ENCODE measurements at regions not wholly inside any gene's neighbourhood (a gene's known extent, or its start where the extent isn't known, plus 50 kb on each side); places are given as distances from the start of the nearest gene placed in this dataset.

GRCh38 chr2:150160058-150160457, 327.4 kb downstream of the RND3 start:
- no peaks in the 10 kb centered on the region for H3K27me3 Mint-ChIP-seq (ENCODE audit: low read depth in 3 of 3)
- no peak overlapping the region for H3K4me3 Mint-ChIP-seq
- peaks cover 2 to 29% (median 11%) of the 10 kb centered on the region in 6 donors for H3K9me3 Mint-ChIP-seq
- DNase-seq = no peak
- H3K27ac Mint-ChIP-seq = no peak overlapping the region
- no peaks in the 10 kb centered on the region for H3K4me1 Mint-ChIP-seq
- no peaks in the 10 kb centered on the region for H3K36me3 Mint-ChIP-seq

- Mint-ChIP-seq H3K27ac (no peak overlapping the region), H3K9me3 (peaks cover 2 to 25% (median 11%) of the 10 kb centered on the region in 6 donors), H3K36me3 (no peaks in the 10 kb centered on the region), H3K4me3 (no peak overlapping the region), H3K27me3 (ENCODE audit: low read depth in 3 of 3) (no peaks in the 10 kb centered on the region), H3K4me1 (no peaks in the 10 kb centered on the region)
- no peak for DNase-seq
Observed at GRCh38 chr2:150159300-150159699, 328.2 kb downstream of the RND3 start.

- Mint-ChIP-seq H3K4me3 (no peak overlapping the region), H3K27me3 (ENCODE audit: low read depth in 3 of 3) (no peaks in the 10 kb centered on the region), H3K36me3 (no peaks in the 10 kb centered on the region), H3K4me1 (no peaks in the 10 kb centered on the region), H3K9me3 (peaks cover 0 to 17% (median 5%) of the 10 kb centered on the region in 6 donors), H3K27ac (no peak overlapping the region)
- no peak for DNase-seq
Observed at GRCh38 chr2:150156876-150157275, 330.6 kb downstream of the RND3 start.

- Mint-ChIP-seq H3K4me1 (no peaks in the 10 kb centered on the region), H3K27me3 (ENCODE audit: low read depth in 3 of 3) (no peaks in the 10 kb centered on the region), H3K4me3 (no peak overlapping the region), H3K9me3 (peaks cover 0 to 14% (median 5%) of the 10 kb centered on the region in 6 donors), H3K36me3 (no peaks in the 10 kb centered on the region), H3K27ac (no peak overlapping the region)
- no peak for DNase-seq
Observed at GRCh38 chr2:150156415-150156814, 331.1 kb downstream of the RND3 start.

GRCh38 chr2:150154308-150154797, 333.1 kb downstream of the RND3 start:
- DNase-seq = no peak
- peaks cover 0 to 15% (median 2%) of the 10 kb centered on the region in 6 donors for H3K9me3 Mint-ChIP-seq
- H3K4me3 Mint-ChIP-seq = no peak overlapping the region

GRCh38 chr2:150153646-150154307, 333.7 kb downstream of the RND3 start:
- peaks cover 0 to 18% (median 5%) of the 10 kb centered on the region in 6 donors for H3K9me3 Mint-ChIP-seq
- DNase-seq = no peak
- no peaks in the 10 kb centered on the region for H3K4me1 Mint-ChIP-seq
- H3K4me3 Mint-ChIP-seq = no peak overlapping the region
- no peaks in the 10 kb centered on the region for H3K36me3 Mint-ChIP-seq
- no peaks in the 10 kb centered on the region for H3K27me3 Mint-ChIP-seq (ENCODE audit: low read depth in 3 of 3)
- H3K27ac Mint-ChIP-seq = no peak overlapping the region

More at GRCh38 chr2:150154308-150154797, 333.1 kb downstream of the RND3 start:
- H3K27ac Mint-ChIP-seq = no peak overlapping the region
- H3K36me3 Mint-ChIP-seq = no peaks in the 10 kb centered on the region
- H3K27me3 Mint-ChIP-seq (ENCODE audit: low read depth in 3 of 3) = no peaks in the 10 kb centered on the region
- no peaks in the 10 kb centered on the region for H3K4me1 Mint-ChIP-seq

- H3K27me3 Mint-ChIP-seq (ENCODE audit: low read depth in 3 of 3) = no peaks in the 10 kb centered on the region
- H3K4me3 Mint-ChIP-seq = no peak overlapping the region
- DNase-seq = no peak
- no peaks in the 10 kb centered on the region for H3K4me1 Mint-ChIP-seq
- H3K9me3 Mint-ChIP-seq = peaks cover 0 to 31% (median 11%) of the 10 kb centered on the region in 6 donors
- no peaks in the 10 kb centered on the region for H3K36me3 Mint-ChIP-seq
- H3K27ac Mint-ChIP-seq = no peak overlapping the region
Observed at GRCh38 chr2:150152230-150152629, 335.2 kb downstream of the RND3 start.

- H3K4me1 Mint-ChIP-seq = no peaks in the 10 kb centered on the region
- H3K27me3 Mint-ChIP-seq (ENCODE audit: low read depth in 3 of 3) = no peaks in the 10 kb centered on the region
- H3K27ac Mint-ChIP-seq = no peak overlapping the region
- no peaks in the 10 kb centered on the region for H3K36me3 Mint-ChIP-seq
- DNase-seq = no peak
- no peak overlapping the region for H3K4me3 Mint-ChIP-seq
- H3K9me3 Mint-ChIP-seq = peaks cover 0 to 40% (median 22%) of the 10 kb centered on the region in 6 donors
Observed at GRCh38 chr2:150150144-150150543, 337.3 kb downstream of the RND3 start.

- H3K36me3 Mint-ChIP-seq = no peaks in the 10 kb centered on the region
- H3K4me3 Mint-ChIP-seq = no peak overlapping the region
- H3K4me1 Mint-ChIP-seq = no peaks in the 10 kb centered on the region
- DNase-seq = no peak
- H3K27me3 Mint-ChIP-seq (ENCODE audit: low read depth in 3 of 3) = no peaks in the 10 kb centered on the region
- no peak overlapping the region for H3K27ac Mint-ChIP-seq
- peaks cover 0 to 48% (median 22%) of the 10 kb centered on the region in 6 donors for H3K9me3 Mint-ChIP-seq
Observed at GRCh38 chr2:150147889-150148683, 339.4 kb downstream of the RND3 start.

- H3K9me3 Mint-ChIP-seq = peaks cover 0 to 48% (median 23%) of the 10 kb centered on the region in 6 donors
- H3K36me3 Mint-ChIP-seq = no peaks in the 10 kb centered on the region
- no peaks in the 10 kb centered on the region for H3K4me1 Mint-ChIP-seq
- no peaks in the 10 kb centered on the region for H3K27me3 Mint-ChIP-seq (ENCODE audit: low read depth in 3 of 3)
- no peak overlapping the region for H3K27ac Mint-ChIP-seq
- H3K4me3 Mint-ChIP-seq = no peak overlapping the region
- no peak for DNase-seq
Observed at GRCh38 chr2:150146879-150147278, 340.6 kb downstream of the RND3 start.

GRCh38 chr2:150145299-150145692, 342.2 kb downstream of the RND3 start:
- peaks cover 0 to 2% (median 0%) of the 10 kb centered on the region in 3 donors for H3K27me3 Mint-ChIP-seq (ENCODE audit: low read depth in 3 of 3)
- H3K4me1 Mint-ChIP-seq = no peaks in the 10 kb centered on the region
- H3K36me3 Mint-ChIP-seq = no peaks in the 10 kb centered on the region
- no peak for DNase-seq
- H3K27ac Mint-ChIP-seq = no peak overlapping the region
- no peak overlapping the region for H3K4me3 Mint-ChIP-seq
- H3K9me3 Mint-ChIP-seq = peaks cover 0 to 51% (median 23%) of the 10 kb centered on the region in 6 donors

- Mint-ChIP-seq H3K36me3 (no peaks in the 10 kb centered on the region), H3K27me3 (ENCODE audit: low read depth in 3 of 3) (peaks cover 0 to 2% (median under 1%) of the 10 kb centered on the region in 3 donors), H3K27ac (no peak overlapping the region), H3K4me3 (no peak overlapping the region), H3K4me1 (no peaks in the 10 kb centered on the region), H3K9me3 (peaks cover 0 to 47% (median 22%) of the 10 kb centered on the region in 6 donors)
- no peak for DNase-seq
Observed at GRCh38 chr2:150144546-150145298, 342.7 kb downstream of the RND3 start.

GRCh38 chr2:150143087-150143536, 344.4 kb downstream of the RND3 start:
- H3K36me3 Mint-ChIP-seq = no peaks in the 10 kb centered on the region
- H3K27ac Mint-ChIP-seq = no peak overlapping the region
- H3K4me3 Mint-ChIP-seq = no peak overlapping the region
- H3K4me1 Mint-ChIP-seq = no peaks in the 10 kb centered on the region
- DNase-seq = no peak
- H3K27me3 Mint-ChIP-seq (ENCODE audit: low read depth in 3 of 3) = peaks cover 0 to 2% (median 1%) of the 10 kb centered on the region in 3 donors
- peaks cover 7 to 57% (median 21%) of the 10 kb centered on the region in 6 donors for H3K9me3 Mint-ChIP-seq

Measured in immature natural killer cell (primary cell).